Peyer's patch (tissue), 4 donors: ENCODE measurements at regions not wholly inside any gene's neighbourhood (a gene's known extent, or its start where the extent isn't known, plus 50 kb on each side); places are given as distances from the start of the nearest gene placed in this dataset.
"Not testable (repeated sequence)": the region's sequence is repeated elsewhere in the genome, so short reads cannot be mapped to it uniquely, and the experiment has no call there.

Experiments used
- DNase-seq, 3 donors: peaks; one replicate each; pipeline ENCODE4 v3.0.0-alpha.2; 2017 to 2019
- H3K27ac ChIP-seq, 4 donors: fragments of 200-600 bp; sonication (generic); one replicate each; pipeline ENCODE4 v1.5.1; 2016 to 2019
- H3K27me3 ChIP-seq, 2 donors: fragments of 200-600 bp; sonication (generic); one replicate each; pipeline ENCODE4 v1.5.1; 2019
- H3K36me3 ChIP-seq, 3 donors: fragments of 200-600 bp; sonication (generic); one replicate each; pipeline ENCODE4 v1.5.1; 2016 to 2019
- H3K4me1 ChIP-seq, 4 donors: fragments of 200-600 bp; sonication (generic); one replicate each; pipeline ENCODE4 v1.5.1; 2016 to 2019
- H3K4me3 ChIP-seq, 4 donors: fragments of 200-600 bp; sonication (generic); 1 replicate in 3 of 4; 2 replicates in 1 of 4; pipeline ENCODE4 v1.5.1; 2016 to 2019; ENCODE audit warnings: mild to moderate bottlenecking in 1 of 4
- H3K9me3 ChIP-seq, 4 donors: fragments of 200-600 bp; sonication (generic); one replicate each; pipeline ENCODE4 v1.5.1; 2016 to 2019; ENCODE audit warnings: mild to moderate bottlenecking in 1 of 4
- CTCF ChIP-seq, 6 experiments: fragments of 450-650 bp in 4 of 6; fragments of 200-600 bp in 2 of 6; sonication (generic) in 1 of 6; IDR thresholded peaks; one replicate each; pipeline ENCODE4 v1.5.1; 2017 to 2019; ENCODE audit warnings: antibody characterized with exemption in 6 of 6, mild to moderate bottlenecking in 3 of 6, moderate library complexity in 1 of 6
- POLR2A ChIP-seq, 2 donors: fragments of 450-650 bp; IDR thresholded peaks; one replicate each; pipeline ENCODE4 v1.5.1; 2017; ENCODE audit warnings: antibody characterized with exemption in 2 of 2, mild to moderate bottlenecking in 2 of 2, moderate library complexity in 2 of 2

GRCh38 chr1:114250683-114251572, 97.3 kb upstream of the SYT6 start:
- no peaks in the 10 kb centered on the region for H3K27me3 ChIP-seq
- H3K9me3 ChIP-seq, result no peaks in the 10 kb centered on the region
- no peaks in the 10 kb centered on the region for H3K36me3 ChIP-seq
- no peak for DNase-seq
- no peak overlapping the region for H3K27ac ChIP-seq
- H3K4me3 ChIP-seq, result no peak overlapping the region
- no peaks in the 10 kb centered on the region for H3K4me1 ChIP-seq
- no peak for TF ChIP-seq POLR2A (IDR thresholded peaks at IDR 0.05)
- TF ChIP-seq CTCF (IDR thresholded peaks at IDR 0.05), result no peak

- TF ChIP-seq CTCF (IDR thresholded peaks at IDR 0.05) (no peak), POLR2A (IDR thresholded peaks at IDR 0.05) (no peak)
- Histone ChIP-seq H3K4me1 (no peaks in the 10 kb centered on the region), H3K4me3 (no peak overlapping the region), H3K27ac (no peak overlapping the region), H3K36me3 (no peaks in the 10 kb centered on the region), H3K9me3 (no peaks in the 10 kb centered on the region), H3K27me3 (no peaks in the 10 kb centered on the region)
- DNase-seq, result no peak
These were observed 96.0 kb upstream of the SYT6 start for GRCh38 chr1:114249691-114250090.

- no peaks in the 10 kb centered on the region for H3K36me3 ChIP-seq
- no peaks in the 10 kb centered on the region for H3K4me1 ChIP-seq
- no peaks in the 10 kb centered on the region for H3K9me3 ChIP-seq
- H3K4me3 ChIP-seq, result no peak overlapping the region
- no peak for TF ChIP-seq CTCF (IDR thresholded peaks at IDR 0.05)
- TF ChIP-seq POLR2A (IDR thresholded peaks at IDR 0.05), result no peak
- no peak overlapping the region for H3K27ac ChIP-seq
- no peaks in the 10 kb centered on the region for H3K27me3 ChIP-seq
- DNase-seq, result no peak
These were observed 94.5 kb upstream of the SYT6 start for GRCh38 chr1:114248162-114248561.

DNA sequence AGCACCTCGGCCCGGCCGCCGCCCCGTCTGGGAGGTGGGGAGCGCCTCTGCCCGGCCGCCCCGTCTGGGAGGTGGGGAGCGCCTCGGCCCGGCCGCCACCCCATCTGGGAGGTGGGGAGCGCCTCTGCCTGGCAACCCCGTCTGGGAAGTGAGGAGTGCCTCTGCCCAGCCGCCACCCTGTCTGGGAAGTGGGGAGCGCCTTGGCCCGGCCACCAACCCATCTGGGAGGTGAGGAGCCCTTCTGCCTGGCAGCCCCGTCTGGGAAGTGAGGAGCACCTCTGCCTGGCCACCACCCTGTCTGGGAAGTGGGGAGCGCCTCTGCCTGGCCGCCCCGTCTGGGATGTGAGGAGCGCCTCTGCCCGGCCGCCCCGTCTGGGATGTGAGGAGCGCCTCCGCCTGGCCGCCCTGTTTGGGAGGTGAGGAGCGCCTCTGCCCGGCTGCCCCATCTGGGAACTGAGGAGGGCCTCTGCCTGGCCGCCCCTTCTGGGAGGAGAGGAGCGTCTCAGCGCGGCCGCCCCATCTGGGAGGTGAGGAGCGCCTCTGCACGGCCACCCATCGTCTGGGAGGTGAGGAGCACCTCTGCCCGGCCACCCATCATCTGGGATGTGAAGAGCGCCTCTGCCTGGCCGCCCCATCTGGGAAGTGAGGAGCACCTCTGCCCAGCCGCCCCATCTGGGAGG, 89.0 kb upstream of the SYT6 start:
- H3K27me3 ChIP-seq, H3K4me1 ChIP-seq, DNase-seq, H3K9me3 ChIP-seq, H3K36me3 ChIP-seq, H3K27ac ChIP-seq, H3K4me3 ChIP-seq: not testable (repeated sequence)

DNA sequence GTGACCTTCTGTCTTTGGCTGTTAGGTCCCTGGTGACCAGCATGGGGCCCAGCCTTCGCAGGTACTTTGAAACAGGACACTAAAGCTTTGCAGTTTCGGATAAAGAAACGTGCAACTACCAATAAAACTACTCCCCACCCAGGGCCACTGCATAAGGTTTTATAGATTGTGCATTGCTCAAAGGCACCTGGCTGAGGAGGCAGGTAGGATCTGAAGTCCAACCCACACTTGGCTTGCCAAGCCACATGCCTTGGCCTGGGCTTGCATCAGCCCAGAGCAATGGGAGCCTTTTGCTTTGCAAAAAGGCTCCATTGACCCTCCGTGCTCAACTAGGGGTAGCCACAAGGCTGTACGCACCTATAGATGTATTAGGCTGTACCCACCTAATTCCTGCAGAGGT, 84.4 kb upstream of the SYT6 start:
- H3K27me3 ChIP-seq, result no peaks in the 10 kb centered on the region
- DNase-seq, result no peak
- H3K9me3 ChIP-seq, result no peaks in the 10 kb centered on the region
- no peak overlapping the region for H3K27ac ChIP-seq
- H3K4me3 ChIP-seq, result no peak overlapping the region
- no peaks in the 10 kb centered on the region for H3K4me1 ChIP-seq
- TF ChIP-seq CTCF (IDR thresholded peaks at IDR 0.05) (no peak), POLR2A (IDR thresholded peaks at IDR 0.05) (no peak)
- no peaks in the 10 kb centered on the region for H3K36me3 ChIP-seq

DNA sequence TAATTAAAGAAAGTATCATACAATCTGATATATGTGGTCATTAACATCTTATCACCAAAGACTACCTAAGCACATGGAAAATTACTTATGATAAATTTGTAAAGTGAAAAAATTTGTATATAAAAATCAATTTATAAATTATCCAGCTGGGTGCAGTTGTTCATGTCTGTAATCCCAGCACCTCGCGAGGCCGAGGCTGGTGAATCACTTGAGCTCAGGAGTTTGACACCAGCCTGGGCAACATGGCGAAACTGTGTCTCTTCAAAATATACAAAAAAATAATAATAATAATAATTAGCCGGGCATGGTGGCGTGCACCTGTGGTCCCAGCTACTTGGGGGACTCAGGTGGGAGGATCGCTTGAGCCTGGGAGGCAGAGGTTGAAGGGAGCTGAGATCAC, 82.8 kb upstream of the SYT6 start:
- no peak for DNase-seq
- no peaks in the 10 kb centered on the region for H3K27me3 ChIP-seq
- H3K4me3 ChIP-seq, result no peak overlapping the region
- H3K36me3 ChIP-seq, result no peaks in the 10 kb centered on the region
- TF ChIP-seq POLR2A (IDR thresholded peaks at IDR 0.05), result no peak
- no peak for TF ChIP-seq CTCF (IDR thresholded peaks at IDR 0.05)
- no peaks in the 10 kb centered on the region for H3K9me3 ChIP-seq
- no peak overlapping the region for H3K27ac ChIP-seq
- no peaks in the 10 kb centered on the region for H3K4me1 ChIP-seq
